OCI-M2 (cell line): ENCODE measurements at regions not wholly inside any gene's neighbourhood (a gene's known extent, or its start where the extent isn't known, plus 50 kb on each side); places are given as distances from the start of the nearest gene placed in this dataset.
"Not testable (repeated sequence)": the region's sequence is repeated elsewhere in the genome, so short reads cannot be mapped to it uniquely, and the experiment has no call there.

Source experiments
- DNase-seq: peaks from one replicate; lab custom pipeline; 2025; ENCODE audit not compliant: unreplicated experiment; lab: John Stamatoyannopoulos, UW

GRCh38 chr13:48883786-48884185, 91.9 kb upstream of the FNDC3A start:
- DNase-seq = not testable (repeated sequence)

- no peak for DNase-seq
Measured at GRCh38 chr13:48885027-48885395, 90.7 kb upstream of the FNDC3A start.

- DNase-seq = no peak
Measured at GRCh38 chr13:48888613-48889012, 87.1 kb upstream of the FNDC3A start.

- no peak for DNase-seq
Measured at GRCh38 chr13:48890391-48890790, 85.3 kb upstream of the FNDC3A start.

GRCh38 chr13:48891586-48891985, 84.1 kb upstream of the FNDC3A start:
- no peak for DNase-seq

- no peak for DNase-seq
Measured at GRCh38 chr13:48892053-48892687, 83.5 kb upstream of the FNDC3A start.

GRCh38 chr13:48892688-48893075, 83.0 kb upstream of the FNDC3A start:
- no peak for DNase-seq

- no peak for DNase-seq
Measured at GRCh38 chr13:48896312-48896711, 79.4 kb upstream of the FNDC3A start.

GRCh38 chr13:48901781-48902180, 73.9 kb upstream of the FNDC3A start:
- no peak for DNase-seq

GRCh38 chr13:48902368-48902767, 73.3 kb upstream of the FNDC3A start:
- DNase-seq = no peak

GRCh38 chr13:48904668-48905290, 70.9 kb upstream of the FNDC3A start:
- no peak for DNase-seq

- DNase-seq = no peak
Measured at GRCh38 chr13:48906200-48906599, 69.5 kb upstream of the FNDC3A start.

- no peak for DNase-seq
Measured at GRCh38 chr13:48908381-48909055, 67.2 kb upstream of the FNDC3A start.

GRCh38 chr13:48909056-48909389, 66.7 kb upstream of the FNDC3A start:
- DNase-seq = no peak

GRCh38 chr13:48910686-48911085, 65.0 kb upstream of the FNDC3A start:
- DNase-seq = no peak

- DNase-seq = no peak
Measured at GRCh38 chr13:48919751-48920150, 56.0 kb upstream of the FNDC3A start.

GRCh38 chr13:48920730-48921129, 55.0 kb upstream of the FNDC3A start:
- DNase-seq = no peak

- DNase-seq = no peak
Measured at GRCh38 chr13:48923376-48923775, 52.3 kb upstream of the FNDC3A start.

GRCh38 chr13:48925001-48925400, 50.7 kb upstream of the FNDC3A start:
- DNase-seq = no peak
